Lower leg skin (tissue), 3 donors: ENCODE measurements at regions not wholly inside any gene's neighbourhood (a gene's known extent, or its start where the extent isn't known, plus 50 kb on each side); places are given as distances from the start of the nearest gene placed in this dataset.

ENCODE experiments used
- CTCF ChIP-seq, 3 donors: fragments of 450-650 bp; IDR thresholded peaks; one replicate each; pipeline ENCODE4 v1.5.1; 2016; ENCODE audit warnings: antibody characterized with exemption in 3 of 3, mild to moderate bottlenecking in 3 of 3, moderate library complexity in 2 of 3
- POLR2A ChIP-seq, 2 donors: fragments of 450-650 bp; IDR thresholded peaks; one replicate each; pipeline ENCODE4 v1.6.1; 2016 to 2017; ENCODE audit warnings: antibody characterized with exemption in 2 of 2, mild to moderate bottlenecking in 1 of 2, moderate library complexity in 1 of 2

GRCh38 chr5:67732921-67733320 is 482.6 kb upstream of the PIK3R1 start:
- TF ChIP-seq CTCF (IDR thresholded peaks at IDR 0.05) = no peak
- TF ChIP-seq POLR2A (IDR thresholded peaks at IDR 0.05) = no peak
